Motor neuron (in vitro differentiated cells): ENCODE measurements at regions not wholly inside any gene's neighbourhood (a gene's known extent, or its start where the extent isn't known, plus 50 kb on each side); places are given as distances from the start of the nearest gene placed in this dataset.

ENCODE experiments used
- ATAC-seq, 8 experiments: fragments of 200-7000 bp; cut with Tn5 transposase; replicated peaks in 6 of 8; 2 replicates each; pipeline ENCODE4 v1.8.0; 2021; ENCODE audit warnings: mild to moderate bottlenecking in 8 of 8, moderate library complexity in 8 of 8
- H3K27ac ChIP-seq, 2 donors: fragments of 250-450 bp; sonication (Bioruptor Pico); 2 replicates each; pipeline ENCODE4 v1.9.0; 2021; ENCODE audit warnings: antibody characterized with exemption in 2 of 2, mild to moderate bottlenecking in 2 of 2, moderate library complexity in 1 of 2
- H3K4me1 ChIP-seq, 2 donors: fragments of 250-450 bp; sonication (Bioruptor Pico); replicated peaks in 1 of 2; 2 replicates each; pipeline ENCODE4 v1.6.1; 2021; ENCODE audit warnings: antibody characterized with exemption in 2 of 2, mild to moderate bottlenecking in 2 of 2, moderate library complexity in 1 of 2
- H3K4me3 ChIP-seq, 5 donors: fragments of 250-450 bp; sonication (Bioruptor Pico); 2 replicates each; pipeline ENCODE4 v1.9.0; 2021; ENCODE audit warnings: antibody characterized with exemption in 5 of 5, mild to moderate bottlenecking in 5 of 5, moderate library complexity in 4 of 5
- WGBS, 10 experiments: fragments of 450-650 bp; shearing (Covaris generic); methylation state at CpG; one replicate each; pipeline ENCODE4 v1.0.0; 2022; 5-methylcytosine and 5-hydroxymethylcytosine counted together
- in situ Hi-C, 9 experiments: fragments of 400-800 bp; cut with MboI; loops; one replicate each; pipeline ENCODE4 v1.15.0; 2021; ENCODE audit warnings: low sequenced_read_pairs in 9 of 9, low pct_unique_long_range_greater_than_20kb in 2 of 9; ENCODE audit not compliant: unreplicated experiment in 9 of 9

- in situ Hi-C loops = no loop called here
- no peak overlapping the region for H3K4me3 ChIP-seq
- WGBS, 10 experiments = 24 to 100% (median 69%) methylated on average over 1 to 5 of the region's 5 CpGs
- no peak overlapping the region for H3K27ac ChIP-seq
- ATAC-seq = no peak
- H3K4me1 ChIP-seq = peaks cover 3 to 8% of the 10 kb centered on the region in 2 donors
These were observed 81.1 kb upstream of the PUM3 start for GRCh38 chr9:2925016-2925415.

- no peak overlapping the region for H3K27ac ChIP-seq
- peaks cover 3 to 8% of the 10 kb centered on the region in 2 donors for H3K4me1 ChIP-seq
- in situ Hi-C loops = no loop called here
- no peak for ATAC-seq
- 33 to 93% (median 87%) methylated on average over 2 to 3 of the region's 3 CpGs; no CpG with 5 or more reads in 3 of the 10 experiments for WGBS, 10 experiments
- no peak overlapping the region for H3K4me3 ChIP-seq
These were observed 80.5 kb upstream of the PUM3 start for GRCh38 chr9:2924380-2924768.

- peaks cover 3 to 8% of the 10 kb centered on the region in 2 donors for H3K4me1 ChIP-seq
- in situ Hi-C loops = no loop called here
- peak in 5 of 8 experiments; percentile 27 to 71 (median 56) for ATAC-seq
- H3K4me3 ChIP-seq = no peak overlapping the region
- H3K27ac ChIP-seq = no peak overlapping the region
- WGBS, 10 experiments = 20 to 100% (median 56%) methylated on average over 1 to 5 of the region's 6 CpGs; no CpG with 5 or more reads in 1 of the 10 experiments
These were observed 80.0 kb upstream of the PUM3 start for GRCh38 chr9:2923766-2924379.

GRCh38 chr9:2919347-2919746 lies 75.5 kb upstream of the PUM3 start:
- in situ Hi-C loops = no loop called here
- 0 to 74% (median 25%) methylated on average over 1 to 2 of the region's 2 CpGs; no CpG with 5 or more reads in 3 of the 10 experiments for WGBS, 10 experiments
- H3K4me3 ChIP-seq = no peak overlapping the region
- peaks cover 3 to 8% of the 10 kb centered on the region in 2 donors for H3K4me1 ChIP-seq
- no peak overlapping the region for H3K27ac ChIP-seq
- peak in 2 of 8 experiments; percentile 75 to 83 for ATAC-seq

GRCh38 chr9:2916382-2916985 lies 72.6 kb upstream of the PUM3 start:
- no peak for ATAC-seq
- Histone ChIP-seq H3K4me3 (no peak overlapping the region), H3K27ac (no peak overlapping the region), H3K4me1 (no peaks in the 10 kb centered on the region)
- WGBS, 10 experiments = 0 to 100% (median 59%) methylated on average over 1 to 3 of the region's 3 CpGs; no CpG with 5 or more reads in 2 of the 10 experiments
- in situ Hi-C loops = no loop called here

GRCh38 chr9:2913026-2913425 lies 69.1 kb upstream of the PUM3 start:
- no peak for ATAC-seq
- no peaks in the 10 kb centered on the region for H3K4me1 ChIP-seq
- H3K4me3 ChIP-seq = no peak overlapping the region
- WGBS, 10 experiments = 0 to 100% (median 41%) methylated on average over 1 to 2 of the region's 2 CpGs; no CpG with 5 or more reads in 2 of the 10 experiments
- H3K27ac ChIP-seq = no peak overlapping the region
- in situ Hi-C loops = no loop called here

GRCh38 chr9:2907411-2907810 lies 63.5 kb upstream of the PUM3 start:
- H3K4me1 ChIP-seq = peaks cover 0 to 4% of the 10 kb centered on the region in 2 donors
- ATAC-seq = no peak
- H3K27ac ChIP-seq = no peak overlapping the region
- WGBS, 10 experiments = 0 to 100% (median 0%) methylated on average over 1 of the region's 1 CpG; no CpG with 5 or more reads in 3 of the 10 experiments
- no peak overlapping the region for H3K4me3 ChIP-seq
- in situ Hi-C loops = no loop called here

- no peak overlapping the region for H3K4me3 ChIP-seq
- H3K4me1 ChIP-seq = peaks cover 0 to 4% of the 10 kb centered on the region in 2 donors
- WGBS, 10 experiments = 0 to 77% (median 31%) methylated on average over 1 to 2 of the region's 2 CpGs; no CpG with 5 or more reads in 1 of the 10 experiments
- no peak for ATAC-seq
- in situ Hi-C loops = no loop called here
- no peak overlapping the region for H3K27ac ChIP-seq
These were observed 60.5 kb upstream of the PUM3 start for GRCh38 chr9:2904242-2904930.
